IPS-15b (cell line): ENCODE measurements at regions not wholly inside any gene's neighbourhood (a gene's known extent, or its start where the extent isn't known, plus 50 kb on each side); places are given as distances from the start of the nearest gene placed in this dataset.
A peak's percentile ranks its signal among the peaks of the same experiment; 100 is the strongest.
"Not testable (repeated sequence)": the region's sequence is repeated elsewhere in the genome, so short reads cannot be mapped to it uniquely, and the experiment has no call there.

Experiments
- H3K27me3 ChIP-seq: one replicate; pipeline ENCODE4 v1.6.1; 2013; ENCODE audit warnings: low read length; ENCODE audit not compliant: control insufficient read depth, insufficient read depth
- H3K36me3 ChIP-seq: one replicate; pipeline ENCODE4 v1.6.1; 2013; ENCODE audit warnings: low read length; ENCODE audit not compliant: control insufficient read depth, insufficient read depth
- H3K4me1 ChIP-seq: one replicate; pipeline ENCODE4 v1.6.1; 2013; ENCODE audit warnings: mild to moderate bottlenecking, low read length; ENCODE audit not compliant: control insufficient read depth, insufficient read depth
- H3K4me3 ChIP-seq: one replicate; pipeline ENCODE4 v1.5.1; 2013; ENCODE audit warnings: low read depth, low read length
- H3K9ac ChIP-seq: one replicate; pipeline ENCODE4 v1.6.1; 2013; ENCODE audit warnings: low read depth, mild to moderate bottlenecking, low read length
- H3K9me3 ChIP-seq: one replicate; pipeline ENCODE4 v1.6.1; 2013; ENCODE audit warnings: mild to moderate bottlenecking, low read length; ENCODE audit not compliant: control insufficient read depth, insufficient read depth

GRCh38 chrX:115983148-115983547 is 187.4 kb upstream of the AGTR2 start:
- H3K4me3 ChIP-seq = not testable (repeated sequence)

GRCh38 chrX:115987464-115987863 is 183.1 kb upstream of the AGTR2 start:
- not testable (repeated sequence) for H3K27me3 ChIP-seq, H3K4me3 ChIP-seq, H3K9me3 ChIP-seq, H3K36me3 ChIP-seq, H3K9ac ChIP-seq
- H3K4me1 ChIP-seq = peaks cover 15% of the 10 kb centered on the region

More at GRCh38 chrX:115983148-115983547, 187.4 kb upstream of the AGTR2 start:
- H3K27me3 ChIP-seq, H3K4me1 ChIP-seq, H3K9ac ChIP-seq, H3K36me3 ChIP-seq, H3K9me3 ChIP-seq: not testable (repeated sequence)

- Histone ChIP-seq H3K27me3 (no peaks in the 10 kb centered on the region), H3K9me3 (no peaks in the 10 kb centered on the region), H3K4me1 (peaks cover 9% of the 10 kb centered on the region), H3K4me3 (no peak overlapping the region), H3K36me3 (no peaks in the 10 kb centered on the region), H3K9ac (no peak overlapping the region)
Observed at GRCh38 chrX:115988825-115989224, 181.7 kb upstream of the AGTR2 start.

- H3K27me3 ChIP-seq = no peaks in the 10 kb centered on the region
- H3K4me1 ChIP-seq = peaks cover 9% of the 10 kb centered on the region
Observed at GRCh38 chrX:115989686-115990085, 180.9 kb upstream of the AGTR2 start.

GRCh38 chrX:116009346-116009745 is 161.2 kb upstream of the AGTR2 start:
- H3K9ac ChIP-seq = no peak overlapping the region
- peaks cover 13% of the 10 kb centered on the region for H3K4me1 ChIP-seq
- H3K4me3 ChIP-seq = no peak overlapping the region
- H3K36me3 ChIP-seq = no peaks in the 10 kb centered on the region
- H3K27me3 ChIP-seq = no peaks in the 10 kb centered on the region
- peaks cover 14% of the 10 kb centered on the region for H3K9me3 ChIP-seq

More at GRCh38 chrX:115989686-115990085, 180.9 kb upstream of the AGTR2 start:
- H3K9ac ChIP-seq = no peak overlapping the region
- no peaks in the 10 kb centered on the region for H3K36me3 ChIP-seq
- no peaks in the 10 kb centered on the region for H3K9me3 ChIP-seq
- H3K4me3 ChIP-seq = no peak overlapping the region

- peaks cover 13% of the 10 kb centered on the region for H3K4me1 ChIP-seq
- peaks cover 14% of the 10 kb centered on the region for H3K9me3 ChIP-seq
- H3K4me3 ChIP-seq = peak overlapping the region; percentile 1
- H3K36me3 ChIP-seq = no peaks in the 10 kb centered on the region
- no peaks in the 10 kb centered on the region for H3K27me3 ChIP-seq
- H3K9ac ChIP-seq = no peak overlapping the region
Observed at GRCh38 chrX:116009861-116010710, 160.5 kb upstream of the AGTR2 start.

GRCh38 chrX:116010939-116011338 is 159.6 kb upstream of the AGTR2 start:
- no peak overlapping the region for H3K9ac ChIP-seq
- no peak overlapping the region for H3K4me3 ChIP-seq
- H3K27me3 ChIP-seq = no peaks in the 10 kb centered on the region
- no peaks in the 10 kb centered on the region for H3K36me3 ChIP-seq
- peaks cover 13% of the 10 kb centered on the region for H3K4me1 ChIP-seq
- H3K9me3 ChIP-seq = peaks cover 14% of the 10 kb centered on the region

GRCh38 chrX:116031331-116031730 is 139.2 kb upstream of the AGTR2 start:
- Histone ChIP-seq H3K36me3 (no peaks in the 10 kb centered on the region), H3K9ac (no peak overlapping the region), H3K4me3 (no peak overlapping the region), H3K4me1 (no peaks in the 10 kb centered on the region), H3K27me3 (no peaks in the 10 kb centered on the region), H3K9me3 (no peaks in the 10 kb centered on the region)
